ENCODE measurements at regions not wholly inside any gene's neighbourhood (a gene's known extent, or its start where the extent isn't known, plus 50 kb on each side); places are given as distances from the start of the nearest gene placed in this dataset.

GRCh38 chr1:212229654-212230053 is 55.6 kb upstream of the PPP2R5A start:
- TF ChIP-seq CTCF (IDR thresholded peaks at IDR 0.05 in 8 of 11, conservative IDR thresholded peaks at IDR 0.05 in 3 of 11): no peak
- TF ChIP-seq POLR2AphosphoS5 (IDR thresholded peaks at IDR 0.05): no peak
